WTC11 (cell line): ENCODE measurements at regions not wholly inside any gene's neighbourhood (a gene's known extent, or its start where the extent isn't known, plus 50 kb on each side); places are given as distances from the start of the nearest gene placed in this dataset.
A peak's percentile ranks its signal among the peaks of the same experiment; 100 is the strongest.

ENCODE experiments used
- ATF2 ChIP-seq: sonication (generic); formaldehyde crosslinking; IDR thresholded peaks from 2 replicates; pipeline ENCODE4 v1.8.1; 2022; ENCODE audit warnings: low read depth, missing genetic modification reagents, borderline replicate concordance
- ATF3 ChIP-seq: sonication (generic); formaldehyde crosslinking; conservative IDR thresholded peaks from 2 replicates; pipeline ENCODE4 v1.8.1; 2022; ENCODE audit warnings: mild to moderate bottlenecking, missing genetic modification reagents
- CTCF ChIP-seq: fragments of 200-600 bp; IDR thresholded peaks from 2 replicates; pipeline ENCODE4 v1.8.0; 2022; ENCODE audit warnings: antibody characterized with exemption
- E2F1 ChIP-seq: sonication (generic); formaldehyde crosslinking; IDR thresholded peaks from 2 replicates; pipeline ENCODE4 v1.8.0; 2022; ENCODE audit warnings: mild to moderate bottlenecking, missing genetic modification reagents
- ELF4 ChIP-seq: sonication (generic); formaldehyde crosslinking; IDR thresholded peaks from 2 replicates; pipeline ENCODE4 v1.8.1; 2022; ENCODE audit warnings: low read depth, mild to moderate bottlenecking, moderate library complexity, missing genetic modification reagents
- FOXP4 ChIP-seq: sonication (generic); formaldehyde crosslinking; IDR thresholded peaks from 2 replicates; pipeline ENCODE4 v1.8.0; 2022; ENCODE audit warnings: mild to moderate bottlenecking, missing genetic modification reagents
- JUN ChIP-seq: sonication (generic); formaldehyde crosslinking; IDR thresholded peaks from 2 replicates; pipeline ENCODE4 v1.8.0; 2023; ENCODE audit warnings: mild to moderate bottlenecking, missing genetic modification reagents
- MAX ChIP-seq: sonication (generic); formaldehyde crosslinking; IDR thresholded peaks from 2 replicates; pipeline ENCODE4 v1.8.0; 2022; ENCODE audit warnings: mild to moderate bottlenecking, missing genetic modification reagents
- NR1H2 ChIP-seq: sonication (generic); formaldehyde crosslinking; IDR thresholded peaks from 2 replicates; pipeline ENCODE4 v1.9.0; 2021; ENCODE audit warnings: mild to moderate bottlenecking, moderate library complexity, missing genetic modification reagents
- NR3C1 ChIP-seq: sonication (generic); formaldehyde crosslinking; conservative IDR thresholded peaks from 2 replicates; pipeline ENCODE4 v1.8.1; 2023; ENCODE audit warnings: low read depth, mild to moderate bottlenecking, missing genetic modification reagents
- SMAD4 ChIP-seq: sonication (generic); formaldehyde crosslinking; IDR thresholded peaks from 2 replicates; pipeline ENCODE4 v1.8.0; 2022; ENCODE audit warnings: mild to moderate bottlenecking, missing genetic modification reagents
- ZNF263 ChIP-seq: sonication (generic); formaldehyde crosslinking; IDR thresholded peaks from 2 replicates; pipeline ENCODE4 v1.8.1; 2022; ENCODE audit warnings: low read depth, mild to moderate bottlenecking, moderate library complexity, missing genetic modification reagents
- ZNF281 ChIP-seq: sonication (generic); formaldehyde crosslinking; IDR thresholded peaks from 2 replicates; pipeline ENCODE4 v1.8.0; 2023; ENCODE audit warnings: mild to moderate bottlenecking, missing genetic modification reagents
- ZNF423 ChIP-seq: fragments of 250-450 bp; sonication (Bioruptor Pico); IDR thresholded peaks from 2 replicates; pipeline ENCODE4 v2.1.2; 2022; ENCODE audit warnings: mild to moderate bottlenecking, moderate library complexity

- TF ChIP-seq CTCF (no peak), MAX (no peak), ATF3 (CRISPR knock-in tag) (no peak), JUN (CRISPR knock-in tag) (no peak), ZNF263 (CRISPR knock-in tag) (no peak), ELF4 (CRISPR knock-in tag) (no peak), ZNF281 (CRISPR knock-in tag) (no peak), E2F1 (no peak), SMAD4 (no peak), ATF2 (CRISPR knock-in tag) (no peak), NR1H2 (no peak), FOXP4 (CRISPR knock-in tag) (no peak), ZNF423 (peak; percentile 77; the same call in 1 of the 2 replicates), NR3C1 (CRISPR knock-in tag) (no peak)
These were observed 433.0 kb downstream of the INSC start for GRCh38 chr11:15547685-15548084.
